Amniotic epithelial cell (primary cell): ENCODE measurements at regions not wholly inside any gene's neighbourhood (a gene's known extent, or its start where the extent isn't known, plus 50 kb on each side); places are given as distances from the start of the nearest gene placed in this dataset.
"Not testable (repeated sequence)": the region's sequence is repeated elsewhere in the genome, so short reads cannot be mapped to it uniquely, and the experiment has no call there.

ENCODE experiments used
- DNase-seq: peaks from one replicate; pipeline ENCODE4 v3.0.0-alpha.2; 2010; ENCODE audit warnings: low read depth

GRCh38 chr2:125216321-125216720 lies 1191.2 kb downstream of the CNTNAP5 start:
- no peak for DNase-seq

- DNase-seq, result no peak
These were observed 1199.1 kb downstream of the CNTNAP5 start for GRCh38 chr2:125224188-125224587.

GRCh38 chr2:125224830-125225229 lies 1199.7 kb downstream of the CNTNAP5 start:
- no peak for DNase-seq

- DNase-seq, result no peak
These were observed 1202.8 kb downstream of the CNTNAP5 start for GRCh38 chr2:125227843-125228392.

GRCh38 chr2:125240870-125241269 lies 1215.8 kb downstream of the CNTNAP5 start:
- DNase-seq, result no peak

- no peak for DNase-seq
These were observed 1218.0 kb downstream of the CNTNAP5 start for GRCh38 chr2:125243074-125243473.

- DNase-seq, result no peak
These were observed 1228.9 kb downstream of the CNTNAP5 start for GRCh38 chr2:125254010-125254409.

- DNase-seq, result no peak
These were observed 1234.4 kb downstream of the CNTNAP5 start for GRCh38 chr2:125259451-125259850.

GRCh38 chr2:125260366-125260930 lies 1235.4 kb downstream of the CNTNAP5 start:
- DNase-seq, result not testable (repeated sequence)

GRCh38 chr2:125264453-125264852 lies 1239.4 kb downstream of the CNTNAP5 start:
- no peak for DNase-seq

- DNase-seq, result no peak
These were observed 1242.6 kb downstream of the CNTNAP5 start for GRCh38 chr2:125267683-125268082.

- DNase-seq, result no peak
These were observed 1247.6 kb downstream of the CNTNAP5 start for GRCh38 chr2:125272651-125273050.

- no peak for DNase-seq
These were observed 1249.6 kb downstream of the CNTNAP5 start for GRCh38 chr2:125274718-125275117.

GRCh38 chr2:125280265-125280664 lies 1255.2 kb downstream of the CNTNAP5 start:
- DNase-seq, result no peak

GRCh38 chr2:125281242-125281641 lies 1256.2 kb downstream of the CNTNAP5 start:
- no peak for DNase-seq

- DNase-seq, result no peak
These were observed 1271.7 kb downstream of the CNTNAP5 start for GRCh38 chr2:125296742-125297141.

GRCh38 chr2:125310657-125311364 lies 1285.7 kb downstream of the CNTNAP5 start:
- no peak for DNase-seq

- DNase-seq, result no peak
These were observed 1287.3 kb downstream of the CNTNAP5 start for GRCh38 chr2:125312342-125312741.

GRCh38 chr2:125313806-125314205 lies 1288.7 kb downstream of the CNTNAP5 start:
- DNase-seq, result no peak

GRCh38 chr2:125318740-125319139 lies 1293.7 kb downstream of the CNTNAP5 start:
- no peak for DNase-seq

GRCh38 chr2:125324273-125324672 lies 1299.2 kb downstream of the CNTNAP5 start:
- DNase-seq, result no peak

- no peak for DNase-seq
These were observed 1305.0 kb downstream of the CNTNAP5 start for GRCh38 chr2:125330133-125330532.

- DNase-seq, result no peak
These were observed 1314.6 kb upstream of the GYPC start for GRCh38 chr2:125341353-125341752.

- not testable (repeated sequence) for DNase-seq
These were observed 1302.4 kb upstream of the GYPC start for GRCh38 chr2:125353542-125353941.
